ENCODE measurements at regions not wholly inside any gene's neighbourhood (a gene's known extent, or its start where the extent isn't known, plus 50 kb on each side); places are given as distances from the start of the nearest gene placed in this dataset.

- Histone ChIP-seq H4K8ac (replicated peaks; ENCODE audit: insufficient read length, low read depth, low read length) (no peak overlapping the region), H2AK5ac (ENCODE audit: insufficient read length, low read length) (no peak overlapping the region), H3K9ac (ENCODE audit: extremely low read depth, insufficient read length, low read length) (no peak overlapping the region), H3K18ac (ENCODE audit: insufficient read length, low read depth, low read length) (no peak overlapping the region), H2AFZ (ENCODE audit: low read length) (no peak overlapping the region), H3K9me3 (ENCODE audit: control insufficient read depth, low read depth, low read length) (no peaks in the 10 kb centered on the region), H4K5ac (ENCODE audit: insufficient read length, low read depth, low read length) (no peak overlapping the region), H4K20me1 (ENCODE audit: control insufficient read depth, insufficient read depth, insufficient read length) (no peaks in the 10 kb centered on the region), H2BK12ac (ENCODE audit: insufficient read length, low read depth, low read length) (no peak overlapping the region), H3K27ac (ENCODE audit: insufficient read length, low read depth, low read length) (no peak overlapping the region), H3K56ac (ENCODE audit: insufficient read length, low read depth, low read length) (no peak overlapping the region), H3K79me1 (ENCODE audit: insufficient read depth, low read depth, low read length, poor library complexity, severe bottlenecking) (no peaks in the 10 kb centered on the region), H4K91ac (ENCODE audit: insufficient read length, low read depth, low read length) (no peak overlapping the region), H3K14ac (ENCODE audit: insufficient read depth, low read length) (no peak overlapping the region), H3K4me1 (ENCODE audit: insufficient read depth, low read length) (no peaks in the 10 kb centered on the region; the same call in 1 of the 2 replicates), H3K23me2 (ENCODE audit: insufficient read length, low read depth, low read length, poor library complexity, severe bottlenecking) (no peaks in the 10 kb centered on the region), H3T11ph (ENCODE audit: low read length) (no peak overlapping the region), H2BK20ac (ENCODE audit: low read depth, low read length, poor library complexity, severe bottlenecking) (no peak overlapping the region), H2BK5ac (ENCODE audit: insufficient read length, low read length) (no peak overlapping the region), H3K23ac (ENCODE audit: insufficient read length, low read depth, low read length) (no peak overlapping the region), H3K4ac (ENCODE audit: low read depth, low read length) (no peak overlapping the region), H2BK15ac (ENCODE audit: low read depth, low read length) (no peak overlapping the region), H3K4me2 (ENCODE audit: insufficient read depth, insufficient read length, low read length) (no peak overlapping the region), H3K27me3 (ENCODE audit: insufficient read depth, low read length) (no peaks in the 10 kb centered on the region), H3K79me2 (ENCODE audit: insufficient read depth, low read length) (no peaks in the 10 kb centered on the region), H2BK120ac (ENCODE audit: low read depth, low read length, poor library complexity, severe bottlenecking) (no peak overlapping the region)
- Mint-ChIP-seq H3K9me3 (peaks cover 68 to 72% of the 10 kb centered on the region in 2 experiments), H3K27me3 (ENCODE audit: low read depth) (peaks cover 4% of the 10 kb centered on the region), H3K4me3 (no peak overlapping the region), H3K36me3 (ENCODE audit: insufficient read depth in 1 of 3, low read depth in 3 of 3) (peaks cover 0 to 8% (median 2%) of the 10 kb centered on the region in 3 experiments; a peak in 3 of 7 replicates), H3K4me1 (peaks cover 8 to 12% of the 10 kb centered on the region in 2 experiments; a peak in 3 of 4 replicates), H3K27ac (no peak overlapping the region)
- DNase-seq: no peak
- no peak for TF ChIP-seq CTCF (conservative IDR thresholded peaks at IDR 0.05)
- WGBS (ENCODE audit: extremely low coverage, insufficient read length, low lambda C conversion rate): no CpG with 5 or more reads among the region's 8 CpGs
Measured at GRCh38 chrX:39487166-39487968, 610.4 kb downstream of the BCOR start.

Data from H9 (cell line).